ENCODE measurements at regions not wholly inside any gene's neighbourhood (a gene's known extent, or its start where the extent isn't known, plus 50 kb on each side); places are given as distances from the start of the nearest gene placed in this dataset.

- no peaks in the 10 kb centered on the region for H3K9me2 ChIP-seq (replicated peaks; ENCODE audit: insufficient read depth, low read length)
- H3K4me3 ChIP-seq (ENCODE audit: insufficient read depth, low read length, poor library complexity, severe bottlenecking) = no peak overlapping the region
- no peaks in the 10 kb centered on the region for H3K27me3 ChIP-seq (ENCODE audit: low read length)
- TF ChIP-seq CTCF (IDR thresholded peaks at IDR 0.05; ENCODE audit: insufficient read depth, low read length, poor library complexity, severe bottlenecking) = no peak
- no peak for TF ChIP-seq EZH2phosphoT487 (conservative IDR thresholded peaks at IDR 0.05; ENCODE audit: low read length)
- H3F3A ChIP-seq (ENCODE audit: insufficient read depth) = no peaks in the 10 kb centered on the region
- H3K9me3 ChIP-seq (ENCODE audit: insufficient read depth, low read length) = no peaks in the 10 kb centered on the region
- H3K36me3 ChIP-seq (ENCODE audit: low read length) = no peaks in the 10 kb centered on the region
- no peaks in the 10 kb centered on the region for H4K20me1 ChIP-seq (ENCODE audit: low read depth, low read length)
- no peak overlapping the region for H3K4me2 ChIP-seq (ENCODE audit: low read depth, low read length, poor library complexity, severe bottlenecking)
- no peak overlapping the region for H3K27ac ChIP-seq (ENCODE audit: low read depth, low read length)
- no peak overlapping the region for H3K9ac ChIP-seq (ENCODE audit: low read length)
- H3K79me2 ChIP-seq (ENCODE audit: insufficient read depth, low read length) = no peaks in the 10 kb centered on the region
- H2AFZ ChIP-seq (ENCODE audit: low read depth, low read length, severe bottlenecking) = no peak overlapping the region
Observed at GRCh38 chr4:38539501-38539900, 124.5 kb upstream of the KLF3 start.

- Histone ChIP-seq H2AFZ (ENCODE audit: low read depth, low read length, severe bottlenecking) (no peak overlapping the region), H3K27ac (ENCODE audit: low read depth, low read length) (no peak overlapping the region), H3K4me3 (ENCODE audit: insufficient read depth, low read length, poor library complexity, severe bottlenecking) (no peak overlapping the region), H3K9me3 (ENCODE audit: insufficient read depth, low read length) (no peaks in the 10 kb centered on the region), H4K20me1 (ENCODE audit: low read depth, low read length) (no peaks in the 10 kb centered on the region), H3K79me2 (ENCODE audit: insufficient read depth, low read length) (no peaks in the 10 kb centered on the region), H3K27me3 (ENCODE audit: low read length) (no peaks in the 10 kb centered on the region), H3K36me3 (ENCODE audit: low read length) (no peaks in the 10 kb centered on the region), H3K4me2 (ENCODE audit: low read depth, low read length, poor library complexity, severe bottlenecking) (no peak overlapping the region), H3K9ac (ENCODE audit: low read length) (no peak overlapping the region), H3F3A (ENCODE audit: insufficient read depth) (no peaks in the 10 kb centered on the region), H3K9me2 (replicated peaks; ENCODE audit: insufficient read depth, low read length) (no peaks in the 10 kb centered on the region)
- no peak for TF ChIP-seq CTCF (IDR thresholded peaks at IDR 0.05; ENCODE audit: insufficient read depth, low read length, poor library complexity, severe bottlenecking)
Observed at GRCh38 chr4:38547052-38547451, 116.9 kb upstream of the KLF3 start.

GRCh38 chr4:38548256-38548655 is 115.7 kb upstream of the KLF3 start:
- no peaks in the 10 kb centered on the region for H3K27me3 ChIP-seq (ENCODE audit: low read length)

More at GRCh38 chr4:38548256-38548655, 115.7 kb upstream of the KLF3 start:
- Histone ChIP-seq H3K9me2 (replicated peaks; ENCODE audit: insufficient read depth, low read length) (no peaks in the 10 kb centered on the region), H3F3A (ENCODE audit: insufficient read depth) (no peaks in the 10 kb centered on the region), H4K20me1 (ENCODE audit: low read depth, low read length) (no peaks in the 10 kb centered on the region), H3K79me2 (ENCODE audit: insufficient read depth, low read length) (no peaks in the 10 kb centered on the region), H3K36me3 (ENCODE audit: low read length) (no peaks in the 10 kb centered on the region), H3K4me3 (ENCODE audit: insufficient read depth, low read length, poor library complexity, severe bottlenecking) (no peak overlapping the region), H3K27ac (ENCODE audit: low read depth, low read length) (no peak overlapping the region), H3K9me3 (ENCODE audit: insufficient read depth, low read length) (no peaks in the 10 kb centered on the region), H3K9ac (ENCODE audit: low read length) (no peak overlapping the region), H2AFZ (ENCODE audit: low read depth, low read length, severe bottlenecking) (no peak overlapping the region), H3K4me2 (ENCODE audit: low read depth, low read length, poor library complexity, severe bottlenecking) (no peak overlapping the region)
- TF ChIP-seq EZH2phosphoT487 (conservative IDR thresholded peaks at IDR 0.05; ENCODE audit: low read length) (no peak), CTCF (IDR thresholded peaks at IDR 0.05; ENCODE audit: insufficient read depth, low read length, poor library complexity, severe bottlenecking) (no peak)

Measured in SU-DHL-6 (cell line).